A549 (cell line): ENCODE measurements at regions not wholly inside any gene's neighbourhood (a gene's known extent, or its start where the extent isn't known, plus 50 kb on each side); places are given as distances from the start of the nearest gene placed in this dataset.

ENCODE experiments used
- ATAC-seq, 2 experiments: fragments of 200-7000 bp in 1 of 2; fragments of >200 bp in 1 of 2; cut with Nextera tagmentation in 1 of 2; cut with Tn5 transposase in 1 of 2; 3 replicates each; pipeline versions ENCODE4 v1.8.0 to v1.9.1; 2018 to 2020; ENCODE audit warnings: mild to moderate bottlenecking in 1 of 2, moderate library complexity in 1 of 2
- CTCF ChIA-PET: fragments of 300-600 bp; sonication (Branson Sonifier 250); formaldehyde crosslinking; extraction: SDS; loops from one replicate; lab custom pipeline; 2021; ENCODE audit warnings: antibody characterized with exemption, inconsistent platforms; lab: Yijun Ruan, JAX
- POLR2A ChIA-PET: fragments of 350-600 bp; formaldehyde crosslinking; extraction: SDS; loops from one replicate; lab custom pipeline; 2021; ENCODE audit warnings: antibody characterized with exemption, inconsistent platforms; lab: Yijun Ruan, JAX
- DNase-seq, 2 experiments: peaks; one replicate each; pipeline versions ENCODE4 v3.0.0 to v3.0.0-alpha.2; 2011 to 2016; ENCODE audit warnings: low read depth in 1 of 2, low spot score in 1 of 2
- FAIRE-seq: peaks from 2 replicates; lab custom pipeline; 2011; peaks lifted over from hg19 to GRCh38; lab: Jason Lieb, UNC
- H3K27ac ChIP-seq, 2 experiments: fragments of >200 bp; sonication (Bioruptor Twin); formaldehyde crosslinking; 3 replicates each; pipeline ENCODE4 v1.5.1; 2016 to 2017
- H3K4me1 ChIP-seq: fragments of >200 bp; sonication (Bioruptor Twin); formaldehyde crosslinking; 3 replicates; pipeline ENCODE4 v1.6.1; 2016
- H3K4me2 ChIP-seq: fragments of >200 bp; sonication (Bioruptor Twin); formaldehyde crosslinking; 3 replicates; pipeline ENCODE4 v1.6.1; 2016
- H3K4me3 ChIP-seq: fragments of >200 bp; sonication (Bioruptor Twin); formaldehyde crosslinking; 3 replicates; pipeline ENCODE4 v1.5.1; 2016
- H3K9me3 ChIP-seq: fragments of >200 bp; sonication (Bioruptor Twin); formaldehyde crosslinking; 3 replicates; pipeline ENCODE4 v1.6.1; 2016
- CBX2 ChIP-seq: fragments of 200-600 bp; sonication (generic); IDR thresholded peaks from 2 replicates; pipeline ENCODE4 v1.6.1; 2016; ENCODE audit warnings: low read depth, mild to moderate bottlenecking, borderline replicate concordance
- CHD4 ChIP-seq: fragments of 200-600 bp; sonication (generic); IDR thresholded peaks from 2 replicates; pipeline ENCODE4 v1.6.1; 2016; ENCODE audit warnings: antibody characterized with exemption, mild to moderate bottlenecking, borderline replicate concordance
- ESRRA ChIP-seq: fragments of 150-350 bp; IDR thresholded peaks from 2 replicates; pipeline ENCODE4 v1.6.1; 2014; ENCODE audit warnings: mild to moderate bottlenecking, low read length, borderline replicate concordance
- FOSL2 ChIP-seq, 2 experiments: fragments of 450-650 bp in 1 of 2; fragments of >200 bp in 1 of 2; sonication (Bioruptor Twin) in 1 of 2; formaldehyde crosslinking; IDR thresholded peaks; 2 replicates each; pipeline versions ENCODE4 v1.5.0 to v1.6.1; 2016 to 2020; ENCODE audit warnings: mild to moderate bottlenecking in 1 of 2, moderate library complexity in 1 of 2
- FOXS1 ChIP-seq: fragments of 250-450 bp; sonication (Bioruptor Pico); IDR thresholded peaks from 2 replicates; pipeline ENCODE4 v1.5.0; 2020; ENCODE audit warnings: mild to moderate bottlenecking, moderate library complexity
- HDAC2 ChIP-seq: fragments of 200-600 bp; sonication (generic); IDR thresholded peaks from 2 replicates; pipeline ENCODE4 v1.6.1; 2016
- HOXA7 ChIP-seq: fragments of 250-450 bp; sonication (Bioruptor Pico); IDR thresholded peaks from 2 replicates; pipeline ENCODE4 v1.5.0; 2020; ENCODE audit warnings: mild to moderate bottlenecking, moderate library complexity
- KDM5A ChIP-seq: fragments of 200-600 bp; sonication (generic); IDR thresholded peaks from 2 replicates; pipeline ENCODE4 v1.6.1; 2016; ENCODE audit warnings: antibody characterized with exemption, mild to moderate bottlenecking
- MAZ ChIP-seq: fragments of 150-350 bp; IDR thresholded peaks from 2 replicates; pipeline ENCODE4 v1.6.1; 2014; ENCODE audit warnings: antibody characterized with exemption, low read depth, low read length, borderline replicate concordance
- MYC ChIP-seq: IDR thresholded peaks from 2 replicates; pipeline ENCODE4 v1.6.1; 2012; ENCODE audit warnings: mild to moderate bottlenecking, inconsistent platforms, low read length, improper control_type of control experiment, borderline replicate concordance
- NFE2L2 ChIP-seq: fragments of 150-350 bp; conservative IDR thresholded peaks from 2 replicates; pipeline ENCODE4 v1.6.1; 2014; ENCODE audit warnings: low read length
- NPAS2 ChIP-seq: fragments of 250-450 bp; sonication (Bioruptor Pico); IDR thresholded peaks from 2 replicates; pipeline ENCODE4 v1.8.0; 2022; ENCODE audit warnings: mild to moderate bottlenecking, moderate library complexity, borderline replicate concordance
- POLR2AphosphoS2 ChIP-seq: conservative IDR thresholded peaks from 2 replicates; pipeline ENCODE4 v1.6.1; 2012; ENCODE audit warnings: low read length, improper control_type of control experiment, inconsistent platforms
- RFX5 ChIP-seq: fragments of 450-650 bp; IDR thresholded peaks from 2 replicates; pipeline ENCODE4 v1.7.1; 2014; ENCODE audit warnings: antibody characterized with exemption, mild to moderate bottlenecking, moderate library complexity
- SMC3 ChIP-seq: fragments of >200 bp; sonication (Bioruptor Twin); formaldehyde crosslinking; IDR thresholded peaks from 3 replicates; pipeline ENCODE4 v1.6.1; 2018; ENCODE audit warnings: inconsistent platforms
- ZNF302 ChIP-seq: fragments of 250-450 bp; sonication (Bioruptor Pico); IDR thresholded peaks from 2 replicates; pipeline ENCODE4 v1.9.0; 2021; ENCODE audit warnings: inconsistent platforms, mild to moderate bottlenecking, moderate library complexity
- WGBS: methylation state at CpG from one replicate; pipeline ENCODE4 v1.1.6; 2017; ENCODE audit errors: missing lambda C conversion rate; 5-methylcytosine and 5-hydroxymethylcytosine counted together
- TF ChIP-seq, protein P1 (sequence below): fragments of 150-350 bp; IDR thresholded peaks from 2 replicates; pipeline ENCODE4 v1.6.1; 2014; ENCODE audit warnings: low read depth, mild to moderate bottlenecking, low read length
- TF ChIP-seq, protein P2 (sequence below): IDR thresholded peaks from 2 replicates; pipeline ENCODE4 v1.6.1; 2012; ENCODE audit warnings: low read depth, borderline replicate concordance
- TF ChIP-seq, protein P3 (sequence below): fragments of >200 bp; sonication (Bioruptor Twin); formaldehyde crosslinking; IDR thresholded peaks from 3 replicates; pipeline ENCODE4 v1.5.1; 2016
- TF ChIP-seq, protein P4 (sequence below): fragments of 450-650 bp; IDR thresholded peaks from 2 replicates; pipeline ENCODE4 v1.6.1; 2014; ENCODE audit warnings: antibody characterized with exemption
- TF ChIP-seq, protein P5 (sequence below): fragments of 200-600 bp; sonication (generic); IDR thresholded peaks from 2 replicates; pipeline ENCODE4 v1.6.1; 2016; ENCODE audit warnings: antibody characterized with exemption, mild to moderate bottlenecking, moderate library complexity

DNA sequence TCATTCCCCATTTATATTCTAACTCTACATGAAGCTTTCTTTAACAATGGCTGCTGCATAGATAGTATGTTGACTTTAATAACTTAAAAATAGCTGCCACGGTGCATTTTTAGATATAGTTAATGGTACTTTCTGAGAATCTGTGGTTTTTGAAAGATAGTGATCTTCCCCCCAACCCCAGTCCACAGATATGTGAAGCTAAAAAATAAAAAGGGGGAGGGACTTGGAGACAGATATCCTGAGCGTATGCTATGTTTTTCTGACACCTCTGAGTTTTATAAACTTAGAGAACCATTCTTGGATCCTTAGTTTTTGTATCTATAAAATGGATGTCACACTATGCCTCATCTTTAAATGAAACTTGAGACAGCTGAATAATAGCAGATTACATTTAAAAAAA, 120.5 kb downstream of the SNX18 start:
- FAIRE-seq = no peak
- POLR2A ChIA-PET = no interaction called here
- TF ChIP-seq ESRRA (no peak), MAZ (no peak), CHD4 (no peak), NFE2L2 (no peak), RFX5 (no peak), NPAS2 (CRISPR knock-in tag) (no peak), HDAC2 (no peak)
- TF ChIP-seq, all 56 proteins: peak for 0

DNA sequence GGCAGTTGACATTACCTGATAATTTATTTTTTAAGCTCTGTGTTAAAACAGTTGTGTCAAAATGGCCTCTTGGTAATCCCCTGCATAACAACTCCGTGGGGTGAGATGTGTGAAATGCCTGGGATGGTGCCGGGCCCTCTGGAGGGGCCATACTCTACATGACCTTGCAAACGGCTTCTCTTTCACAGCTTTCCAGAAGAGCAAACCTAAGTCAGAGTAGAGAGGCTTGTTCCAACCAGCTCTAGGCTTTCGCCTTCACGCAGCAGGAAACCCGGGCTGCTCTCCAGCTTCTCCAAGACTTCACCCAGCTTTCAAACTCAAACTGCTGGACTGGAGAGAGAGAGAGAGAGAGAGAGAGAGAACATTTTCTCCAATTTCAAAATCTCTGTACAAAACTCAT, 120.1 kb downstream of the SNX18 start:
- ATAC-seq (no peak), FAIRE-seq (no peak), DNase-seq (no peak)
- H3K4me1 ChIP-seq = no peaks in the 10 kb centered on the region
- ChIA-PET CTCF (no interaction called here), POLR2A (no interaction called here)
- no peak overlapping the region for H3K4me2 ChIP-seq
- H3K9me3 ChIP-seq = no peaks in the 10 kb centered on the region
- TF ChIP-seq POLR2AphosphoS2 (no peak), FOSL2 (IDR thresholded peaks at IDR 0.05) (no peak), FOSL2 (CRISPR knock-in tag; IDR thresholded peaks at IDR 0.05) (no peak), CBX2 (no peak), ZNF302 (CRISPR knock-in tag) (no peak), FOXS1 (CRISPR knock-in tag) (no peak), MYC (no peak), KDM5A (no peak), HOXA7 (CRISPR knock-in tag) (no peak), SMC3 (no peak)
- TF ChIP-seq, protein P1, sequence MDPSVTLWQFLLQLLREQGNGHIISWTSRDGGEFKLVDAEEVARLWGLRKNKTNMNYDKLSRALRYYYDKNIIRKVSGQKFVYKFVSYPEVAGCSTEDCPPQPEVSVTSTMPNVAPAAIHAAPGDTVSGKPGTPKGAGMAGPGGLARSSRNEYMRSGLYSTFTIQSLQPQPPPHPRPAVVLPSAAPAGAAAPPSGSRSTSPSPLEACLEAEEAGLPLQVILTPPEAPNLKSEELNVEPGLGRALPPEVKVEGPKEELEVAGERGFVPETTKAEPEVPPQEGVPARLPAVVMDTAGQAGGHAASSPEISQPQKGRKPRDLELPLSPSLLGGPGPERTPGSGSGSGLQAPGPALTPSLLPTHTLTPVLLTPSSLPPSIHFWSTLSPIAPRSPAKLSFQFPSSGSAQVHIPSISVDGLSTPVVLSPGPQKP = no peak
- TF ChIP-seq, protein P2, sequence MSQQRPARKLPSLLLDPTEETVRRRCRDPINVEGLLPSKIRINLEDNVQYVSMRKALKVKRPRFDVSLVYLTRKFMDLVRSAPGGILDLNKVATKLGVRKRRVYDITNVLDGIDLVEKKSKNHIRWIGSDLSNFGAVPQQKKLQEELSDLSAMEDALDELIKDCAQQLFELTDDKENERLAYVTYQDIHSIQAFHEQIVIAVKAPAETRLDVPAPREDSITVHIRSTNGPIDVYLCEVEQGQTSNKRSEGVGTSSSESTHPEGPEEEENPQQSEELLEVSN = no peak
- TF ChIP-seq, protein P3, sequence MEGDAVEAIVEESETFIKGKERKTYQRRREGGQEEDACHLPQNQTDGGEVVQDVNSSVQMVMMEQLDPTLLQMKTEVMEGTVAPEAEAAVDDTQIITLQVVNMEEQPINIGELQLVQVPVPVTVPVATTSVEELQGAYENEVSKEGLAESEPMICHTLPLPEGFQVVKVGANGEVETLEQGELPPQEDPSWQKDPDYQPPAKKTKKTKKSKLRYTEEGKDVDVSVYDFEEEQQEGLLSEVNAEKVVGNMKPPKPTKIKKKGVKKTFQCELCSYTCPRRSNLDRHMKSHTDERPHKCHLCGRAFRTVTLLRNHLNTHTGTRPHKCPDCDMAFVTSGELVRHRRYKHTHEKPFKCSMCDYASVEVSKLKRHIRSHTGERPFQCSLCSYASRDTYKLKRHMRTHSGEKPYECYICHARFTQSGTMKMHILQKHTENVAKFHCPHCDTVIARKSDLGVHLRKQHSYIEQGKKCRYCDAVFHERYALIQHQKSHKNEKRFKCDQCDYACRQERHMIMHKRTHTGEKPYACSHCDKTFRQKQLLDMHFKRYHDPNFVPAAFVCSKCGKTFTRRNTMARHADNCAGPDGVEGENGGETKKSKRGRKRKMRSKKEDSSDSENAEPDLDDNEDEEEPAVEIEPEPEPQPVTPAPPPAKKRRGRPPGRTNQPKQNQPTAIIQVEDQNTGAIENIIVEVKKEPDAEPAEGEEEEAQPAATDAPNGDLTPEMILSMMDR = no peak
- TF ChIP-seq, protein P4, sequence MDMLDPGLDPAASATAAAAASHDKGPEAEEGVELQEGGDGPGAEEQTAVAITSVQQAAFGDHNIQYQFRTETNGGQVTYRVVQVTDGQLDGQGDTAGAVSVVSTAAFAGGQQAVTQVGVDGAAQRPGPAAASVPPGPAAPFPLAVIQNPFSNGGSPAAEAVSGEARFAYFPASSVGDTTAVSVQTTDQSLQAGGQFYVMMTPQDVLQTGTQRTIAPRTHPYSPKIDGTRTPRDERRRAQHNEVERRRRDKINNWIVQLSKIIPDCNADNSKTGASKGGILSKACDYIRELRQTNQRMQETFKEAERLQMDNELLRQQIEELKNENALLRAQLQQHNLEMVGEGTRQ = no peak
- TF ChIP-seq, protein P5, sequence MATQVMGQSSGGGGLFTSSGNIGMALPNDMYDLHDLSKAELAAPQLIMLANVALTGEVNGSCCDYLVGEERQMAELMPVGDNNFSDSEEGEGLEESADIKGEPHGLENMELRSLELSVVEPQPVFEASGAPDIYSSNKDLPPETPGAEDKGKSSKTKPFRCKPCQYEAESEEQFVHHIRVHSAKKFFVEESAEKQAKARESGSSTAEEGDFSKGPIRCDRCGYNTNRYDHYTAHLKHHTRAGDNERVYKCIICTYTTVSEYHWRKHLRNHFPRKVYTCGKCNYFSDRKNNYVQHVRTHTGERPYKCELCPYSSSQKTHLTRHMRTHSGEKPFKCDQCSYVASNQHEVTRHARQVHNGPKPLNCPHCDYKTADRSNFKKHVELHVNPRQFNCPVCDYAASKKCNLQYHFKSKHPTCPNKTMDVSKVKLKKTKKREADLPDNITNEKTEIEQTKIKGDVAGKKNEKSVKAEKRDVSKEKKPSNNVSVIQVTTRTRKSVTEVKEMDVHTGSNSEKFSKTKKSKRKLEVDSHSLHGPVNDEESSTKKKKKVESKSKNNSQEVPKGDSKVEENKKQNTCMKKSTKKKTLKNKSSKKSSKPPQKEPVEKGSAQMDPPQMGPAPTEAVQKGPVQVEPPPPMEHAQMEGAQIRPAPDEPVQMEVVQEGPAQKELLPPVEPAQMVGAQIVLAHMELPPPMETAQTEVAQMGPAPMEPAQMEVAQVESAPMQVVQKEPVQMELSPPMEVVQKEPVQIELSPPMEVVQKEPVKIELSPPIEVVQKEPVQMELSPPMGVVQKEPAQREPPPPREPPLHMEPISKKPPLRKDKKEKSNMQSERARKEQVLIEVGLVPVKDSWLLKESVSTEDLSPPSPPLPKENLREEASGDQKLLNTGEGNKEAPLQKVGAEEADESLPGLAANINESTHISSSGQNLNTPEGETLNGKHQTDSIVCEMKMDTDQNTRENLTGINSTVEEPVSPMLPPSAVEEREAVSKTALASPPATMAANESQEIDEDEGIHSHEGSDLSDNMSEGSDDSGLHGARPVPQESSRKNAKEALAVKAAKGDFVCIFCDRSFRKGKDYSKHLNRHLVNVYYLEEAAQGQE = no peak
- H3K4me3 ChIP-seq = no peak overlapping the region
- no peak overlapping the region for H3K27ac ChIP-seq
- WGBS = 66% methylated on average over 6 of the region's 6 CpGs

More for the DNA sequence above, 120.5 kb downstream of the SNX18 start:
- ATAC-seq = no peak
- DNase-seq = no peak
- no peak overlapping the region for H3K27ac ChIP-seq
- no peaks in the 10 kb centered on the region for H3K4me1 ChIP-seq
- CTCF ChIA-PET = no interaction called here
- no peak overlapping the region for H3K4me3 ChIP-seq
- WGBS = 38% methylated on average over 2 of the region's 2 CpGs
- H3K4me2 ChIP-seq = no peak overlapping the region
- no peaks in the 10 kb centered on the region for H3K9me3 ChIP-seq
